PFSK-1 (cell line): ENCODE measurements at regions not wholly inside any gene's neighbourhood (a gene's known extent, or its start where the extent isn't known, plus 50 kb on each side); places are given as distances from the start of the nearest gene placed in this dataset.

Experiments used
- POLR2AphosphoS5 ChIP-seq: IDR thresholded peaks from 2 replicates; pipeline ENCODE4 v1.6.1; 2012; ENCODE audit warnings: low read depth, mild to moderate bottlenecking, control low read depth, low read length, moderate library complexity
- TAF1 ChIP-seq: IDR thresholded peaks from 2 replicates; pipeline ENCODE4 v1.6.1; 2012; ENCODE audit warnings: low read length, control low read depth, borderline replicate concordance; ENCODE audit not compliant: insufficient read depth

DNA sequence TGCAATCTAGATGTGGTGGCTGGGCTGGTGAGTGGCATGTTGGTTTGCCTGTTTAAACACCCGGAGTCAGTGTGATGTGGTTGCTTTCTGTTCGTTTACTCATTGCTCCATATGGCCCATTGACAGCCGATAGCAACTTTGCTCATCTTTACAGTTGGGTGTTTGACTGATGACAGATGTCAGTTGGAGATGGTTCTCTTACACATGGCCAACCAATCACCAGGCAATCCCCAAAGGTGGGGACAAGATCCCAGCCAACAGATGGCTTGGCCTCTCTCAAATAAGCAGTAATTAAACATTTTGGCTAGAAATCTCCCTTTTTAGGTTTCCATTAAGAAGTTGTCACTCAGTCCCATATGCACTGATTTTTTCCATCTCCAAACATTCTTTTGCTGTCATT is 497.1 kb upstream of the ARGLU1 start:
- TF ChIP-seq POLR2AphosphoS5 (no peak), TAF1 (no peak)
